ENCODE measurements at regions not wholly inside any gene's neighbourhood (a gene's known extent, or its start where the extent isn't known, plus 50 kb on each side); places are given as distances from the start of the nearest gene placed in this dataset.

- TF ChIP-seq POLR2A (IDR thresholded peaks at IDR 0.05) (no peak), POLR2AphosphoS5 (IDR thresholded peaks at IDR 0.05; ENCODE audit: insufficient read depth in 1 of 2, low read depth in 1 of 2) (no peak)
- TF ChIP-seq, protein P1, sequence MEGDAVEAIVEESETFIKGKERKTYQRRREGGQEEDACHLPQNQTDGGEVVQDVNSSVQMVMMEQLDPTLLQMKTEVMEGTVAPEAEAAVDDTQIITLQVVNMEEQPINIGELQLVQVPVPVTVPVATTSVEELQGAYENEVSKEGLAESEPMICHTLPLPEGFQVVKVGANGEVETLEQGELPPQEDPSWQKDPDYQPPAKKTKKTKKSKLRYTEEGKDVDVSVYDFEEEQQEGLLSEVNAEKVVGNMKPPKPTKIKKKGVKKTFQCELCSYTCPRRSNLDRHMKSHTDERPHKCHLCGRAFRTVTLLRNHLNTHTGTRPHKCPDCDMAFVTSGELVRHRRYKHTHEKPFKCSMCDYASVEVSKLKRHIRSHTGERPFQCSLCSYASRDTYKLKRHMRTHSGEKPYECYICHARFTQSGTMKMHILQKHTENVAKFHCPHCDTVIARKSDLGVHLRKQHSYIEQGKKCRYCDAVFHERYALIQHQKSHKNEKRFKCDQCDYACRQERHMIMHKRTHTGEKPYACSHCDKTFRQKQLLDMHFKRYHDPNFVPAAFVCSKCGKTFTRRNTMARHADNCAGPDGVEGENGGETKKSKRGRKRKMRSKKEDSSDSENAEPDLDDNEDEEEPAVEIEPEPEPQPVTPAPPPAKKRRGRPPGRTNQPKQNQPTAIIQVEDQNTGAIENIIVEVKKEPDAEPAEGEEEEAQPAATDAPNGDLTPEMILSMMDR (IDR thresholded peaks at IDR 0.05), result no peak
These were observed 107.8 kb upstream of the LRATD1 start for GRCh38 chr2:14524803-14525080.

Data from vagina (tissue), 2 donors.